ENCODE measurements at regions not wholly inside any gene's neighbourhood (a gene's known extent, or its start where the extent isn't known, plus 50 kb on each side); places are given as distances from the start of the nearest gene placed in this dataset.

GRCh38 chr22:27192135-27192829 is 534.9 kb downstream of the MIAT start:
- DNase-seq: no peak

- DNase-seq: no peak
Observed at GRCh38 chr22:27193215-27193614, 535.8 kb downstream of the MIAT start.

GRCh38 chr22:27193636-27194035 is 536.2 kb downstream of the MIAT start:
- DNase-seq: no peak

GRCh38 chr22:27194096-27194748 is 536.8 kb downstream of the MIAT start:
- DNase-seq: no peak

- no peak for DNase-seq
Observed at GRCh38 chr22:27195094-27195493, 537.7 kb downstream of the MIAT start.

GRCh38 chr22:27195494-27195893 is 538.1 kb downstream of the MIAT start:
- DNase-seq: no peak

GRCh38 chr22:27196606-27197005 is 539.2 kb downstream of the MIAT start:
- DNase-seq: no peak

GRCh38 chr22:27197052-27197451 is 539.7 kb downstream of the MIAT start:
- no peak for DNase-seq

GRCh38 chr22:27197618-27198017 is 540.2 kb downstream of the MIAT start:
- no peak for DNase-seq

GRCh38 chr22:27198518-27199035 is 541.2 kb downstream of the MIAT start:
- DNase-seq: no peak

GRCh38 chr22:27199354-27199753 is 542.0 kb downstream of the MIAT start:
- no peak for DNase-seq

GRCh38 chr22:27201276-27201675 is 543.9 kb downstream of the MIAT start:
- no peak for DNase-seq

- DNase-seq: no peak
Observed at GRCh38 chr22:27201741-27202140, 544.4 kb downstream of the MIAT start.

- no peak for DNase-seq
Observed at GRCh38 chr22:27203276-27203660, 545.9 kb downstream of the MIAT start.

- no peak for DNase-seq
Observed at GRCh38 chr22:27204280-27204679, 546.9 kb downstream of the MIAT start.

GRCh38 chr22:27204817-27205216 is 547.4 kb downstream of the MIAT start:
- DNase-seq: no peak

- no peak for DNase-seq
Observed at GRCh38 chr22:27205492-27206373, 548.3 kb downstream of the MIAT start.

GRCh38 chr22:27206374-27207133 is 549.2 kb downstream of the MIAT start:
- DNase-seq: no peak

- no peak for DNase-seq
Observed at GRCh38 chr22:27207266-27207665, 549.9 kb downstream of the MIAT start.

GRCh38 chr22:27207907-27208306 is 550.5 kb downstream of the MIAT start:
- DNase-seq: no peak

GRCh38 chr22:27210111-27210730 is 552.8 kb downstream of the MIAT start:
- DNase-seq: no peak

GRCh38 chr22:27212102-27212501 is 554.7 kb downstream of the MIAT start:
- no peak for DNase-seq

All from hematopoietic multipotent progenitor cell treated with erythropoietin and hydrocortisone succinate and interleukin-3 and kit ligand, for 6 days (in vitro differentiated cells).